ENCODE measurements at regions not wholly inside any gene's neighbourhood (a gene's known extent, or its start where the extent isn't known, plus 50 kb on each side); places are given as distances from the start of the nearest gene placed in this dataset.

DNA sequence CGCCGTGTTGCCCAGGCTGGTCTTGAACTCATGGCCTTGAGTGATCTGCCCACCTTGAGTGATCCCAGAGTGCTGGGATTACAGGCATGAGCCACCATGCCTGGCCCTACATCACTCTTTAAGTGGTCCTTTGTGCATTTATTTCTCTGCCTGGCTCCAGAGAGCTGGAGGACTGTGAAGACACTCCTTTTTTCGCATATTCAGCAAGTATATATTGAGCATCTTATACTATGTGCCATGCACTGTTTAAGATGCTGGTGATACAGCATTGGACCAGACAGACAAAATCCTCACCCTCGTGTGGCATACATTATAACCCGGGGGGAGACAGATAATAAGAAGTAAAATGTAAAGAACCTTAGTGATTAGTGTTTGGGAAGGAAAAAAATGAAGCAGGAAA is 66.8 kb upstream of the NPAS1 start:
- Histone ChIP-seq H4K20me1 (ENCODE audit: control insufficient read depth, extremely low read depth, insufficient read depth, low read length) (peaks cover 9% of the 10 kb centered on the region), H3K9me3 (ENCODE audit: control insufficient read depth, low read depth, low read length) (no peaks in the 10 kb centered on the region), H3K4me3 (ENCODE audit: control insufficient read depth in 2 of 3, extremely low read depth in 1 of 3, insufficient read depth in 2 of 3, low read depth in 1 of 3, low read length in 3 of 3) (no peak overlapping the region), H3K4me1 (ENCODE audit: control insufficient read depth, extremely low read depth, insufficient read depth, low read length) (peaks cover 32% of the 10 kb centered on the region), H3K9ac (ENCODE audit: control insufficient read depth, extremely low read depth, insufficient read depth, low read length) (no peak overlapping the region), H3K27me3 (ENCODE audit: control insufficient read depth, extremely low read depth, insufficient read depth, low read length) (no peaks in the 10 kb centered on the region), H3K36me3 (ENCODE audit: control insufficient read depth in 2 of 2, extremely low read depth in 1 of 2, insufficient read depth in 2 of 2, low read length in 2 of 2) (peaks cover 1 to 5% of the 10 kb centered on the region in 2 experiments), H3K9me1 (ENCODE audit: control insufficient read depth, extremely low read depth, insufficient read depth, low read length) (peaks cover 3% of the 10 kb centered on the region), H3K27ac (ENCODE audit: control insufficient read depth, insufficient read depth, low read length) (no peak overlapping the region), H2AFZ (ENCODE audit: control insufficient read depth, low read length) (no peak overlapping the region), H3K4me2 (ENCODE audit: control insufficient read depth, extremely low read depth, insufficient read depth, low read depth, low read length) (no peak overlapping the region), H3K79me2 (ENCODE audit: control insufficient read depth, insufficient read depth, low read length) (peaks cover 30% of the 10 kb centered on the region)
- dilution Hi-C loops (cut with MboI; ENCODE audit: extremely low pct_ligation_motif_present, low sequenced_read_pairs), result no loop called here
- TF ChIP-seq, protein P1, sequence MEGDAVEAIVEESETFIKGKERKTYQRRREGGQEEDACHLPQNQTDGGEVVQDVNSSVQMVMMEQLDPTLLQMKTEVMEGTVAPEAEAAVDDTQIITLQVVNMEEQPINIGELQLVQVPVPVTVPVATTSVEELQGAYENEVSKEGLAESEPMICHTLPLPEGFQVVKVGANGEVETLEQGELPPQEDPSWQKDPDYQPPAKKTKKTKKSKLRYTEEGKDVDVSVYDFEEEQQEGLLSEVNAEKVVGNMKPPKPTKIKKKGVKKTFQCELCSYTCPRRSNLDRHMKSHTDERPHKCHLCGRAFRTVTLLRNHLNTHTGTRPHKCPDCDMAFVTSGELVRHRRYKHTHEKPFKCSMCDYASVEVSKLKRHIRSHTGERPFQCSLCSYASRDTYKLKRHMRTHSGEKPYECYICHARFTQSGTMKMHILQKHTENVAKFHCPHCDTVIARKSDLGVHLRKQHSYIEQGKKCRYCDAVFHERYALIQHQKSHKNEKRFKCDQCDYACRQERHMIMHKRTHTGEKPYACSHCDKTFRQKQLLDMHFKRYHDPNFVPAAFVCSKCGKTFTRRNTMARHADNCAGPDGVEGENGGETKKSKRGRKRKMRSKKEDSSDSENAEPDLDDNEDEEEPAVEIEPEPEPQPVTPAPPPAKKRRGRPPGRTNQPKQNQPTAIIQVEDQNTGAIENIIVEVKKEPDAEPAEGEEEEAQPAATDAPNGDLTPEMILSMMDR (optimal IDR thresholded peaks at IDR 0.05 in 1 of 3, IDR thresholded peaks at IDR 0.05 in 1 of 3, conservative IDR thresholded peaks at IDR 0.05 in 1 of 3; ENCODE audit: extremely low read depth in 1 of 3, insufficient read depth in 2 of 3, low read length in 3 of 3), result no peak
- no peak for TF ChIP-seq EZH2 (IDR thresholded peaks at IDR 0.05; ENCODE audit: low read length)
- DNase-seq (ENCODE audit: low read depth, low spot score), result no peak
- FAIRE-seq, result no peak

- Histone ChIP-seq H3K9me1 (ENCODE audit: control insufficient read depth, extremely low read depth, insufficient read depth, low read length) (peaks cover 3% of the 10 kb centered on the region), H3K27ac (ENCODE audit: control insufficient read depth, insufficient read depth, low read length) (no peak overlapping the region), H3K79me2 (ENCODE audit: control insufficient read depth, insufficient read depth, low read length) (peaks cover 27% of the 10 kb centered on the region), H3K9me3 (ENCODE audit: control insufficient read depth, low read depth, low read length) (no peaks in the 10 kb centered on the region), H3K4me3 (ENCODE audit: control insufficient read depth in 2 of 3, extremely low read depth in 1 of 3, insufficient read depth in 2 of 3, low read depth in 1 of 3, low read length in 3 of 3) (no peak overlapping the region), H4K20me1 (ENCODE audit: control insufficient read depth, extremely low read depth, insufficient read depth, low read length) (peaks cover 9% of the 10 kb centered on the region), H3K4me2 (ENCODE audit: control insufficient read depth, extremely low read depth, insufficient read depth, low read depth, low read length) (no peak overlapping the region), H2AFZ (ENCODE audit: control insufficient read depth, low read length) (no peak overlapping the region), H3K9ac (ENCODE audit: control insufficient read depth, extremely low read depth, insufficient read depth, low read length) (no peak overlapping the region), H3K36me3 (ENCODE audit: control insufficient read depth in 2 of 2, extremely low read depth in 1 of 2, insufficient read depth in 2 of 2, low read length in 2 of 2) (peaks cover 0 to 1% of the 10 kb centered on the region in 2 experiments), H3K27me3 (ENCODE audit: control insufficient read depth, extremely low read depth, insufficient read depth, low read length) (no peaks in the 10 kb centered on the region), H3K4me1 (ENCODE audit: control insufficient read depth, extremely low read depth, insufficient read depth, low read length) (peaks cover 32% of the 10 kb centered on the region)
- TF ChIP-seq EZH2 (IDR thresholded peaks at IDR 0.05; ENCODE audit: low read length), result no peak
- TF ChIP-seq, protein P1 (optimal IDR thresholded peaks at IDR 0.05 in 1 of 3, IDR thresholded peaks at IDR 0.05 in 1 of 3, conservative IDR thresholded peaks at IDR 0.05 in 1 of 3; ENCODE audit: extremely low read depth in 1 of 3, insufficient read depth in 2 of 3, low read length in 3 of 3), result no peak
- no peak for DNase-seq (ENCODE audit: low read depth, low spot score)
- dilution Hi-C loops (cut with MboI; ENCODE audit: extremely low pct_ligation_motif_present, low sequenced_read_pairs), result no loop called here
- no peak for FAIRE-seq
Observed at GRCh38 chr19:46953955-46954501, 65.6 kb upstream of the NPAS1 start.

Measured in keratinocyte (primary cell).